ENCODE measurements at regions not wholly inside any gene's neighbourhood (a gene's known extent, or its start where the extent isn't known, plus 50 kb on each side); places are given as distances from the start of the nearest gene placed in this dataset.

GRCh38 chr11:42138454-42138853, 679.0 kb upstream of the LRRC4C start:
- no peak overlapping the region for H3K4me3 ChIP-seq
- no peaks in the 10 kb centered on the region for H3K27me3 ChIP-seq
- DNase-seq = no peak
- intact Hi-C loops (cut with DNase I; ENCODE audit: low total_unique reads) = no loop called here
- no peak for TF ChIP-seq POLR2A (IDR thresholded peaks at IDR 0.05)
- no peak for TF ChIP-seq POLR2AphosphoS5 (IDR thresholded peaks at IDR 0.05)
- TF ChIP-seq EP300 (IDR thresholded peaks at IDR 0.05; ENCODE audit: low read depth) = no peak
- no peak for TF ChIP-seq CTCF (IDR thresholded peaks at IDR 0.05)
- WGBS, 2 donors (ENCODE audit: low coverage in 1 of 2) = 59 to 67% methylated on average over 1 of the region's 1 CpG
- no peaks in the 10 kb centered on the region for H3K9me3 ChIP-seq
- no peaks in the 10 kb centered on the region for H3K36me3 ChIP-seq
- in situ Hi-C loops (cut with MboI; ENCODE audit: low pct_ligation_motif_present in 1 of 4, low pct_unique_long_range_greater_than_20kb in 1 of 4, low sequenced_read_pairs in 3 of 4) = no loop called here
- H3K27ac ChIP-seq = no peak overlapping the region
- H3K4me1 ChIP-seq = no peaks in the 10 kb centered on the region

DNA sequence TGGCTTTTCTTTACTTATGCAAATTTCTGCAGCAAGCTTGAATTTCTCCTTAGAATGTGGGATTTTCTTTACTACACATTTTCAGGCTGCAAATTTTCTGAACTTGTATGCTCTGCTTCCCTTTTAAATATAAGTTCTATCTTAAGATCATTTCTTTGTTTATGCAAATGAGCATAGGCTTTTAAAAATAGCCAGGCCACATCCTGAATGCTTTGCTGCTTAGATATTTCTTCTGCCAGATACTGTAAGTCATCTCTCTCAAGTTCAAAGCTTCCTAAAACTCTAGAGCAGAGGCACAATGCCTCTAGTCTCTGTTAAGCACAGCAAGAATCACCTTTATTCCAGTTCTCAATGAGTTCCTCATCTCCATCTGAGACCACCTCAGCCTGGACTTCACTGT, 685.9 kb upstream of the LRRC4C start:
- Histone ChIP-seq H3K4me3 (no peak overlapping the region), H3K9me3 (peaks cover 0 to 5% of the 10 kb centered on the region in 2 donors), H3K4me1 (no peaks in the 10 kb centered on the region), H3K27me3 (no peaks in the 10 kb centered on the region), H3K27ac (no peak overlapping the region), H3K36me3 (no peaks in the 10 kb centered on the region)
- intact Hi-C loops (cut with DNase I; ENCODE audit: low total_unique reads) (no loop called here), in situ Hi-C loops (cut with MboI; ENCODE audit: low pct_ligation_motif_present in 1 of 4, low pct_unique_long_range_greater_than_20kb in 1 of 4, low sequenced_read_pairs in 3 of 4) (no loop called here)
- TF ChIP-seq EP300 (IDR thresholded peaks at IDR 0.05; ENCODE audit: low read depth) (no peak), POLR2A (IDR thresholded peaks at IDR 0.05) (no peak), CTCF (IDR thresholded peaks at IDR 0.05) (no peak), POLR2AphosphoS5 (IDR thresholded peaks at IDR 0.05) (no peak)
- DNase-seq = no peak

DNA sequence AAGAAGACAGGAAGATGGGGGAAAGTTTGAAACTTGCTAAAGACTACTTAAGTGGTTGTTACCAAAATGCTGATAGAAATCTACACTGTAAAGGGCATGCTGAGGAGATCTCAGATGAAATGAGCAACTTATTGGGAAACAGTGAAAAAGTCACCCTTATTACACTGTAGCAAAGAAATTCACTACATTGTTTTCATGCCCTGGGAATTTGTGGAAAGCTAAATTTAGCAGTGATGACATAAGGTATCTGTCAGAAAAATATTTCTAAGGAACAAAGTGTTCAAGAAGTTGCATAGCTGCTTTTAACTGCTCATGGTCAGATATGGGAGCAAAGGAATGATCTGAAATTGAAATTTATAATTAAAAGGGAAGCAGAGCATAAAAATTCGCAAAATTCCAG, 702.4 kb upstream of the LRRC4C start:
- Histone ChIP-seq H3K27ac (no peak overlapping the region), H3K4me1 (no peaks in the 10 kb centered on the region), H3K9me3 (peaks cover 11 to 12% of the 10 kb centered on the region in 2 donors), H3K4me3 (no peak overlapping the region), H3K27me3 (no peaks in the 10 kb centered on the region), H3K36me3 (no peaks in the 10 kb centered on the region)
- TF ChIP-seq POLR2AphosphoS5 (IDR thresholded peaks at IDR 0.05) = no peak
- no peak for TF ChIP-seq EP300 (IDR thresholded peaks at IDR 0.05; ENCODE audit: low read depth)
- no peak for TF ChIP-seq CTCF (IDR thresholded peaks at IDR 0.05)
- DNase-seq = no peak
- in situ Hi-C loops (cut with MboI; ENCODE audit: low pct_ligation_motif_present in 1 of 4, low pct_unique_long_range_greater_than_20kb in 1 of 4, low sequenced_read_pairs in 3 of 4) (no loop called here), intact Hi-C loops (cut with DNase I; ENCODE audit: low total_unique reads) (no loop called here)
- 31 to 50% methylated on average over 1 of the region's 1 CpG for WGBS, 2 donors (ENCODE audit: low coverage in 1 of 2)

DNA sequence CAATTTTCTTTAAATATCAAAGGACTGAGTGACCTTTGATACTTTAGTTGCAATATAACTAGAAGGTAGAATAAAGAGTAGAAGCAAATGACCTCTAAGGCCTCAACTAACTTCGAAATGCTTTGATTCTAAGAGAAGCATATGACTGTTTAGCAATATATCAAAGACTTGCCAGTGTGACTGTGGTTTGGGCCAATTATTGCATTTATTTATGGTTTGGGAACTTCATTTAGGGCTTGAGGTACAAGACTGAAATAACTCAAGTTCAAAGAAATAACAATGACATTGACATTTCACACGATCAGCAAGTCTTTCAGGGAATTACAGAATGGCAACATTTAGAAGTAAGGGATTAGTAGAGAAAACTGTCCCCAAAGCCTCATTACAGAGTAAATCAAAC, 709.7 kb upstream of the LRRC4C start:
- TF ChIP-seq POLR2AphosphoS5 (IDR thresholded peaks at IDR 0.05) = no peak
- no peak for TF ChIP-seq CTCF (IDR thresholded peaks at IDR 0.05)
- TF ChIP-seq EP300 (IDR thresholded peaks at IDR 0.05; ENCODE audit: low read depth) = no peak
- no peak for TF ChIP-seq POLR2A (IDR thresholded peaks at IDR 0.05)
- no peaks in the 10 kb centered on the region for H3K9me3 ChIP-seq
- no peak overlapping the region for H3K4me3 ChIP-seq
- no peaks in the 10 kb centered on the region for H3K4me1 ChIP-seq
- in situ Hi-C loops (cut with MboI; ENCODE audit: low pct_ligation_motif_present in 1 of 4, low pct_unique_long_range_greater_than_20kb in 1 of 4, low sequenced_read_pairs in 3 of 4) = no loop called here
- DNase-seq = no peak
- no peak overlapping the region for H3K27ac ChIP-seq
- H3K36me3 ChIP-seq = no peaks in the 10 kb centered on the region
- WGBS, 2 donors (ENCODE audit: low coverage in 1 of 2) = 44 to 51% methylated on average over 2 of the region's 2 CpGs
- intact Hi-C loops (cut with DNase I; ENCODE audit: low total_unique reads) = no loop called here
- H3K27me3 ChIP-seq = no peaks in the 10 kb centered on the region

Measured in transverse colon (tissue), 4 donors.